ENCODE measurements at regions not wholly inside any gene's neighbourhood (a gene's known extent, or its start where the extent isn't known, plus 50 kb on each side); places are given as distances from the start of the nearest gene placed in this dataset.

GRCh38 chr1:79386730-79387129 is 380.2 kb upstream of the ADGRL4 start:
- no peaks in the 10 kb centered on the region for H3K36me3 Mint-ChIP-seq (ENCODE audit: insufficient read depth, unreplicated experiment)
- BruUV-seq (replicated peaks): no TSS peak
- H3K4me1 Mint-ChIP-seq (ENCODE audit: low read depth, unreplicated experiment): no peaks in the 10 kb centered on the region
- CTCF ChIA-PET: no interaction called here
- DNase-seq: no peak
- Histone ChIP-seq H3K9me3 (no peaks in the 10 kb centered on the region), H3K4me3 (ENCODE audit: low read depth, low read length) (no peak overlapping the region), H3K4me1 (no peaks in the 10 kb centered on the region), H3K36me3 (ENCODE audit: control insufficient read depth, insufficient read depth, low read length) (no peaks in the 10 kb centered on the region), H3K27me3 (replicated peaks; ENCODE audit: control insufficient read depth, insufficient read depth, low read length) (no peaks in the 10 kb centered on the region)
- no peak overlapping the region for H3K4me3 Mint-ChIP-seq (ENCODE audit: unreplicated experiment)
- no peaks in the 10 kb centered on the region for H3K9me3 Mint-ChIP-seq (ENCODE audit: unreplicated experiment)
- intact Hi-C loops (cut with micrococcal nuclease; ENCODE audit: unreplicated experiment): no loop called here
- peaks cover 2% of the 10 kb centered on the region for H3K27me3 Mint-ChIP-seq (ENCODE audit: insufficient read depth, unreplicated experiment)
- TF ChIP-seq, protein P1, sequence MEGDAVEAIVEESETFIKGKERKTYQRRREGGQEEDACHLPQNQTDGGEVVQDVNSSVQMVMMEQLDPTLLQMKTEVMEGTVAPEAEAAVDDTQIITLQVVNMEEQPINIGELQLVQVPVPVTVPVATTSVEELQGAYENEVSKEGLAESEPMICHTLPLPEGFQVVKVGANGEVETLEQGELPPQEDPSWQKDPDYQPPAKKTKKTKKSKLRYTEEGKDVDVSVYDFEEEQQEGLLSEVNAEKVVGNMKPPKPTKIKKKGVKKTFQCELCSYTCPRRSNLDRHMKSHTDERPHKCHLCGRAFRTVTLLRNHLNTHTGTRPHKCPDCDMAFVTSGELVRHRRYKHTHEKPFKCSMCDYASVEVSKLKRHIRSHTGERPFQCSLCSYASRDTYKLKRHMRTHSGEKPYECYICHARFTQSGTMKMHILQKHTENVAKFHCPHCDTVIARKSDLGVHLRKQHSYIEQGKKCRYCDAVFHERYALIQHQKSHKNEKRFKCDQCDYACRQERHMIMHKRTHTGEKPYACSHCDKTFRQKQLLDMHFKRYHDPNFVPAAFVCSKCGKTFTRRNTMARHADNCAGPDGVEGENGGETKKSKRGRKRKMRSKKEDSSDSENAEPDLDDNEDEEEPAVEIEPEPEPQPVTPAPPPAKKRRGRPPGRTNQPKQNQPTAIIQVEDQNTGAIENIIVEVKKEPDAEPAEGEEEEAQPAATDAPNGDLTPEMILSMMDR (IDR thresholded peaks at IDR 0.05; ENCODE audit: insufficient read depth in 1 of 2, low read depth in 1 of 2, low read length in 1 of 2, severe bottlenecking in 1 of 2, unreplicated experiment in 1 of 2): no peak
- POLR2A ChIA-PET: no interaction called here
- no peak overlapping the region for H3K27ac Mint-ChIP-seq (ENCODE audit: unreplicated experiment)

GRCh38 chr1:79380078-79380477 is 373.5 kb upstream of the ADGRL4 start:
- TF ChIP-seq, protein P1 (IDR thresholded peaks at IDR 0.05; ENCODE audit: insufficient read depth in 1 of 2, low read depth in 1 of 2, low read length in 1 of 2, severe bottlenecking in 1 of 2, unreplicated experiment in 1 of 2): no peak
- ChIA-PET POLR2A (no interaction called here), CTCF (no interaction called here)
- intact Hi-C loops (cut with micrococcal nuclease; ENCODE audit: unreplicated experiment): no loop called here
- Mint-ChIP-seq H3K27me3 (ENCODE audit: insufficient read depth, unreplicated experiment) (no peaks in the 10 kb centered on the region), H3K4me1 (ENCODE audit: low read depth, unreplicated experiment) (no peaks in the 10 kb centered on the region), H3K4me3 (ENCODE audit: unreplicated experiment) (no peak overlapping the region), H3K27ac (ENCODE audit: unreplicated experiment) (no peak overlapping the region), H3K9me3 (ENCODE audit: unreplicated experiment) (no peaks in the 10 kb centered on the region), H3K36me3 (ENCODE audit: insufficient read depth, unreplicated experiment) (no peaks in the 10 kb centered on the region)
- Histone ChIP-seq H3K36me3 (ENCODE audit: control insufficient read depth, insufficient read depth, low read length) (no peaks in the 10 kb centered on the region), H3K4me3 (ENCODE audit: low read depth, low read length) (no peak overlapping the region), H3K27me3 (replicated peaks; ENCODE audit: control insufficient read depth, insufficient read depth, low read length) (no peaks in the 10 kb centered on the region), H3K4me1 (no peaks in the 10 kb centered on the region), H3K9me3 (no peaks in the 10 kb centered on the region)
- DNase-seq: no peak
- no TSS peak for BruUV-seq (replicated peaks)

DNA sequence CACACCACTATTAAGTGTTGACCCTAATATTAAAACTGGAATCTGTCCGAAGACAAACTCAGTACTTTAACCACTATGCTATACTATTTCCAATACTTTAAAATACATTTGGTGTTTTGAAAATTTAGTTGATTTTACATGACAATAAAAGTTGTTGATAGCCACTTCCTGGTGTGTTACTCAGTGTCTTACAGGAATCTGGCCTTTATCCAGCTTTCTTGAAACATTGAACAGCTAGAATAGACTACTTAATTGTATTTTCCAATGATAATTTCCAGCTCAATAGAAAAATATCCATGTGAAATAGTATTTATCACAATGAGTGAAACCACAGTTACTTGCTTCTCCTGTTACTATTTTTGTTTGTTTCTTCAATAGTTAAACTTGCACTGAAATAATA is 369.6 kb upstream of the ADGRL4 start:
- Histone ChIP-seq H3K27me3 (replicated peaks; ENCODE audit: control insufficient read depth, insufficient read depth, low read length) (no peaks in the 10 kb centered on the region), H3K9me3 (no peaks in the 10 kb centered on the region), H3K4me3 (ENCODE audit: low read depth, low read length) (no peak overlapping the region), H3K36me3 (ENCODE audit: control insufficient read depth, insufficient read depth, low read length) (no peaks in the 10 kb centered on the region), H3K4me1 (no peaks in the 10 kb centered on the region)
- Mint-ChIP-seq H3K36me3 (ENCODE audit: insufficient read depth, unreplicated experiment) (no peaks in the 10 kb centered on the region), H3K4me3 (ENCODE audit: unreplicated experiment) (no peak overlapping the region), H3K27ac (ENCODE audit: unreplicated experiment) (no peak overlapping the region), H3K9me3 (ENCODE audit: unreplicated experiment) (no peaks in the 10 kb centered on the region), H3K4me1 (ENCODE audit: low read depth, unreplicated experiment) (no peaks in the 10 kb centered on the region), H3K27me3 (ENCODE audit: insufficient read depth, unreplicated experiment) (no peaks in the 10 kb centered on the region)
- BruUV-seq (replicated peaks): no TSS peak
- ChIA-PET CTCF (interaction anchor here (0.5 kb wide), 1 partner anchor 59 kb away, joined by 3 read pairs; no protein-coding TSS in a partner anchor), POLR2A (no interaction called here)
- TF ChIP-seq, protein P1 (IDR thresholded peaks at IDR 0.05; ENCODE audit: insufficient read depth in 1 of 2, low read depth in 1 of 2, low read length in 1 of 2, severe bottlenecking in 1 of 2, unreplicated experiment in 1 of 2): no peak
- intact Hi-C loops (cut with micrococcal nuclease; ENCODE audit: unreplicated experiment): no loop called here
- DNase-seq: no peak

All from Caco-2 (cell line).